DLD1 (cell line): ENCODE measurements at regions not wholly inside any gene's neighbourhood (a gene's known extent, or its start where the extent isn't known, plus 50 kb on each side); places are given as distances from the start of the nearest gene placed in this dataset.
"Not testable (repeated sequence)": the region's sequence is repeated elsewhere in the genome, so short reads cannot be mapped to it uniquely, and the experiment has no call there.

Experiments used
- in situ Hi-C: cut with HindIII; loops from 2 replicates; pipeline ENCODE4 v1.10.0; 2017; ENCODE audit warnings: low sequenced_read_pairs

DNA sequence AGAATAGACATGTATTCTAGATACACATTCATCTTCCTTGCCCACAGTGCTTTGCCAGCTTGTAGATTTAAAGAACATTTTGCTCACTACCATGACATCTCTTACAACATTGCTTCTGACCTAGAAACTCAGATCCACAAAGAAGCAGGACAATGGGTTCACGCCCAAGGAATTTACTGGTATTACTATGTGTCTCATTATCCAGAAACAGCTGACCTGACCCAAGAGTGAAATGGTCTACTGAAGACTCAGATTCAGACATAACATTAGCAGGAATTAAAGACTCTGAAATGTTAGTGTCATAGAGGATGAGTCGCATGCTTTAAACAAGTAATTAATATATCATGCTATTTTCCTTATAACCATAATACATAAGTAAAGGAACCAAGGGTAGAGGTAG is 731.4 kb downstream of the GALC start:
- in situ Hi-C loops = no loop called here

DNA sequence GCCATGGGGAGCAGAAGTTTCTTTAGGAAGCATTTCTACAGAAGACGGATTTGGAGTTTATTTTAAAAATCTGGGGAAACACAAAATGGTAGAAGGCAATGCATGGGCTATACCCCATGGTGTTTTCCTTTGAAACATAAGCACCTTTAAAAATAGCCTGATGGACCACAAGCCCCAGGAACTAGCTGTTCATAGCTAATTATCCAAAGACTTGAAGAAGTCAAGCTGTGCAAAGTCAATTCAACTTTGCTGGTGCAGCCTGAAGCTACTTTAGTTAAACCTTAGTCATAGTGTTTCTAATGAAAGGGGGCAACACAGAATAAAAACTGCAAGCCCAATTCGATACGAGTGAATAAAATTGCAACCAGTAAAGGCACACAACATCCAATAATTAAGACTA is 732.5 kb downstream of the GALC start:
- in situ Hi-C loops = no loop called here

DNA sequence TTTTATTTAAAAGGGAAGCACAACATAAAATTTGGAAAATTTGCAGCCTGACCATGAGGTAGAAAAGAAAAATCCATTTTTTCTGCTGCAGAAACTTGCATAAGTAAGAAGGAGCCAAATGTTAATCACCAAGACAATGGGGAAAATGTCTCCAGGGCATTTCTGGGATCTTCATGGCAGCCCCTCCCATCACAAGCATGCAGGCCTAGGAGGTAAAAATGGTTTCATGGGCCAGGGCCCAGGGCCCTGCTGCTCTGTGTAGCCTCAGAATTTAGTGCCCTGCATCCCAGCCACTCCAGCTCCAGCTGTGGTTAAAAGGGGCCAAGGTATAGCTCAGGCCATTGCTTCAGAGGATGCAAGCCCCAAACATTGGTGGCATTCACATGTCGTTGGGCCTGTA is 735.6 kb downstream of the GALC start:
- in situ Hi-C loops = no loop called here

- in situ Hi-C loops = no loop called here
Measured at GRCh38 chr14:87255058-87255457, 737.9 kb downstream of the GALC start.

- in situ Hi-C loops = no loop called here
Measured at GRCh38 chr14:87254331-87254874, 738.6 kb downstream of the GALC start.

DNA sequence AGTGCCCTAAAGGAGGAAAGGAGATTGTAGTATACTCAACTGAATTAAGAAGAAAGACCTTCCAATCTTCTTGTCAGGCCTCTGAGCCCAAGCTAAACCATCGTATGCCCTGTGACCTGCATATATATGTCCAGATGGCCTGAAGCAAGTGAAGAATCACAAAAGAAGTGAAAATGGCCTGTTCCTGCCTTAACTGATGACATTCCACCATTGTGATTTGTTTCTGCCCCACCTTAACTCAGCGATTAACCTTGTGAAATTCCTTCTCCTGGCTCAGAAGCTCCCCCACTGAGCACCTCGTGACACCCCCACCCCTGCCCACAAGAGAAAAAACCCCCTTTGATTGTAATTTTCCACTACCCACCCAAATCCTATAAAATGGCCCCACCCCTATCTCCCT is 739.2 kb downstream of the GALC start:
- in situ Hi-C loops = not testable (repeated sequence)

- in situ Hi-C loops = no loop called here
Measured at GRCh38 chr14:87252103-87252502, 740.9 kb downstream of the GALC start.

DNA sequence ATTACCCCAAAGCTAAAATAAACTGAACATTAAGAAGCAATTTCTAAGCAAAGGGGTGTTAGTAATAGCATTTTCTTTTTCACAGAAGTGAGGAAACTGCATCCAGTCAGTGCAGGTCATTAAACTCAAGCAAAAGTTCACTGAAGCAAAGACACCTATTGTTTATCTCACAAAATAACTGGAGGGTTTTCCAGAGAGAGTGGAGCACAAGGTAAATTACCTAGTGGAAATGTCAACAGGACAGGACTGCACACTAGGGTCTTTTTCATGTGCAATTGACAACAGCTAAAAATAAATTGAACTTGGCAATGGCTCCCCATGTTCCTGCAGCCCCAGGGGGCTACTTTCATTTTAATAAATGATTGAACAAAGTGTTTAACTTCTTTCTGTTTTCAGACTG is 742.0 kb downstream of the GALC start:
- in situ Hi-C loops = no loop called here

DNA sequence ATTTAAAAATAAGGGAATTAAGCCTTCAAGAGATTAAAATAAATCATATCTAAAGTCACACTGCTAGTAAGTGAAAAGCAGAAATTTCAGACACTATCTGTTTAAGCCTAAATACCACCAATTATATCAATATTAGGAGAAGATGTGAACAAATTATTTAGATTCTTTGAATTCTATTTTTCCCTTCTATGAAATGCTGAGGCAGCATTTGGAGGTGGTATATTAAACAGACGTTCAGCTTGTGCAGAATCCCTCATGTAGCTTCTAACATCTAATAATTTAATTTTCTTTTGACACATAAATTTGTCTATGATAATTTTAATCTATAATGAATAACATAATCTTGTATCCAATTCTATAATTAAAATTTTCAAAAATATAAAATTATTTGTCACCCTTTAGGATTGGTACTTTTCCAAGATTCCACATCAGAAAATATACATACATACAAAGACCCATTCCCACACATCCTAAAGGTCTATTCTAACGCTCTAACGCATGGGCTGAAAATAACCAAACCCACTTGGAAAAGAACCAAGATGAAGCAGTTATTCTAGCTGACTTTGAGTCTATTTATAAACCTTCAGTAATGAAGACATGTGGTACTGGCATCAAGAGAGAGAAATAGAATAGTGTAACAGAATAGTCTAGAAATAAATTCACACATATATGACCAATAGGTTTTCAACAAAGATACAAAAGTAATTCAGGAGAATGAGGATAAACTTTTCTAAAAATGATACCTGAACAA is 751.8 kb downstream of the GALC start:
- in situ Hi-C loops = no loop called here

DNA sequence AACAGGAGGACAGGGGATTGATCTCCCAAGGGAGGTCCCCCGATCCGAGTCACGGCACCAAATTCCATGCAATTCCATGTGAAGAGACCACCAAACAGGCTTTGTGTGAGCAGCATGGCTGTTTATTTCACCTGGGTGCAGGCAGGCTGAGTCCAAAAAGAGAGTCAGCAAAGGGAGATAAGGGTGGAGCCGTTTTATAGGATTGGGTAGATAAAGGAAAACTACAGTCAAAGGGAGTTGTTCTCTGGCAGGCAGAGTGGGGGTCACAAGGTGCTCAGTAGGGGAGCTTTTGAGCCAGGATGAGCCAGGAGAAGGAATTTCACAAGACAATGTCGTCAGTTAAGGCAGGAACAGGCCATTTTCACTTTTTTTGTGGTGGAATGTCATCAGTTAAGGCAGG is 752.7 kb downstream of the GALC start:
- in situ Hi-C loops = not testable (repeated sequence)

GRCh38 chr14:87233806-87234384 is 759.1 kb downstream of the GALC start:
- in situ Hi-C loops = no loop called here

GRCh38 chr14:87233266-87233665 is 759.7 kb downstream of the GALC start:
- in situ Hi-C loops = no loop called here

GRCh38 chr14:87231336-87232026 is 761.5 kb downstream of the GALC start:
- in situ Hi-C loops = no loop called here

- in situ Hi-C loops = no loop called here
Measured at GRCh38 chr14:87230726-87231125, 762.3 kb downstream of the GALC start.

- in situ Hi-C loops = no loop called here
Measured at GRCh38 chr14:87229131-87229530, 763.9 kb downstream of the GALC start.

- in situ Hi-C loops = no loop called here
Measured at GRCh38 chr14:87217023-87217422, 776.0 kb downstream of the GALC start.

DNA sequence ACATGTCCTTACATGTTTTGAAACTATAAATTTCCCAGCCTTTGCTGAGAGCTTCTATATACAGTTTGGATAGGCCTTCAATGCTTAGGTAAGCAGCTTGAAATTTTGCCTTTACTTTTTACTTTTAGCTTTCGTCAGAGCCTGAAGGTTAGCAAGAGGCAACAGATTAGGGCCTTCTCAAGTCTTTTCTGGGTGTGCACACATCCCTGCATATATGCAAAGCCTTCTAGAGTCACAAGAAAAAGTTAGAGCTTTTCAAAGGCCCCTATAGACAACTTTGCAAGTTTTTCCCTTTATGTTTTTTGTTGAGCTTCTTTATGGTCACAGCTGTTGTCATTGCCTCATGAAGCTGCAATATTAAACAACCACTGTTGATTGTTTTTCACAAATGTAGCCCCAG is 778.4 kb downstream of the GALC start:
- in situ Hi-C loops = no loop called here

GRCh38 chr14:87207756-87208155 is 785.2 kb downstream of the GALC start:
- in situ Hi-C loops = no loop called here

GRCh38 chr14:87205811-87206210 is 787.2 kb downstream of the GALC start:
- in situ Hi-C loops = no loop called here

GRCh38 chr14:87203346-87203745 is 789.6 kb downstream of the GALC start:
- in situ Hi-C loops = no loop called here

GRCh38 chr14:87199381-87199780 is 793.6 kb downstream of the GALC start:
- in situ Hi-C loops = no loop called here

- in situ Hi-C loops = no loop called here
Measured at GRCh38 chr14:87196436-87196835, 796.5 kb downstream of the GALC start.
